HCT116 (cell line): ENCODE measurements at regions not wholly inside any gene's neighbourhood (a gene's known extent, or its start where the extent isn't known, plus 50 kb on each side); places are given as distances from the start of the nearest gene placed in this dataset.

Source experiments
- CTCF ChIP-seq, 3 experiments: fragments of 200-600 bp in 1 of 3; sonication (generic) in 1 of 3; IDR thresholded peaks in 2 of 3; conservative IDR thresholded peaks in 1 of 3; 2 replicates each; pipeline ENCODE4 v1.5.1; 2012 to 2017; ENCODE audit warnings: low read depth in 2 of 3, low read length in 2 of 3, antibody characterized with exemption in 1 of 3, borderline replicate concordance in 1 of 3, control low read depth in 1 of 3, mild to moderate bottlenecking in 1 of 3, mixed read lengths in 1 of 3, mixed run types in 1 of 3, moderate library complexity in 1 of 3; ENCODE audit not compliant: insufficient read depth in 1 of 3
- EZH2phosphoT487 ChIP-seq: fragments of 200-600 bp; IDR thresholded peaks from 2 replicates; pipeline ENCODE4 v1.6.1; 2018; ENCODE audit warnings: antibody characterized with exemption, borderline replicate concordance
- JUND ChIP-seq: IDR thresholded peaks from 2 replicates; pipeline ENCODE4 v1.6.1; 2012
- MAX ChIP-seq: IDR thresholded peaks from 2 replicates; pipeline ENCODE4 v1.6.1; 2012
- POLR2A ChIP-seq: IDR thresholded peaks from 2 replicates; pipeline ENCODE4 v1.7.0; 2011; ENCODE audit warnings: borderline replicate concordance; ENCODE audit not compliant: insufficient read depth, insufficient read length; ENCODE audit errors: extremely low read depth
- POLR2AphosphoS5 ChIP-seq: IDR thresholded peaks from 2 replicates; pipeline ENCODE4 v1.6.1; 2011; ENCODE audit warnings: mild to moderate bottlenecking, low read depth, low read length, moderate library complexity
- RAD21 ChIP-seq: IDR thresholded peaks from 2 replicates; pipeline ENCODE4 v1.6.1; 2012; ENCODE audit warnings: low read depth, mild to moderate bottlenecking
- REST ChIP-seq: IDR thresholded peaks from 2 replicates; pipeline ENCODE4 v1.6.1; 2012; ENCODE audit warnings: low read depth
- YY1 ChIP-seq: IDR thresholded peaks from 2 replicates; pipeline ENCODE4 v1.6.1; 2011; ENCODE audit warnings: low read length, low read depth, moderate library complexity, mild to moderate bottlenecking; ENCODE audit not compliant: insufficient replicate concordance; ENCODE audit errors: extremely low read depth

GRCh38 chr21:17231124-17231523, 281.7 kb upstream of the CXADR start:
- TF ChIP-seq CTCF (IDR thresholded peaks at IDR 0.05 in 2 of 3, conservative IDR thresholded peaks at IDR 0.05 in 1 of 3; ENCODE audit: borderline replicate concordance in 1 of 3, insufficient read depth in 1 of 3, low read depth in 2 of 3, low read length in 2 of 3): no peak
- no peak for TF ChIP-seq REST
- no peak for TF ChIP-seq POLR2A
- no peak for TF ChIP-seq MAX
- no peak for TF ChIP-seq RAD21
- no peak for TF ChIP-seq JUND
- no peak for TF ChIP-seq EZH2phosphoT487
- TF ChIP-seq YY1: no peak
- no peak for TF ChIP-seq POLR2AphosphoS5
